IMR-90 (cell line): ENCODE measurements at regions not wholly inside any gene's neighbourhood (a gene's known extent, or its start where the extent isn't known, plus 50 kb on each side); places are given as distances from the start of the nearest gene placed in this dataset.

Experiments used
- BHLHE40 ChIP-seq: fragments of 150-350 bp; IDR thresholded peaks from 2 replicates; pipeline ENCODE4 v1.6.1; 2016; ENCODE audit warnings: mild to moderate bottlenecking, low read depth, low read length
- FOS ChIP-seq: fragments of 150-350 bp; IDR thresholded peaks from 2 replicates; pipeline ENCODE4 v1.6.1; 2016; ENCODE audit warnings: low read depth, low read length
- MXI1 ChIP-seq: IDR thresholded peaks from 2 replicates; pipeline ENCODE4 v1.6.1; 2012; ENCODE audit warnings: low read depth, mild to moderate bottlenecking, low read length, moderate library complexity, borderline replicate concordance
- NFE2L2 ChIP-seq: fragments of 150-350 bp; IDR thresholded peaks from 2 replicates; pipeline ENCODE4 v1.6.1; 2016; ENCODE audit warnings: low read depth, mild to moderate bottlenecking, low read length
- POLR2A ChIP-seq: IDR thresholded peaks from 2 replicates; pipeline ENCODE4 v1.6.1; 2012; ENCODE audit warnings: mild to moderate bottlenecking, low read depth, low read length
- RAD21 ChIP-seq: IDR thresholded peaks from 2 replicates; pipeline ENCODE4 v1.6.1; 2012; ENCODE audit warnings: low read length, improper control_type of control experiment
- TF ChIP-seq, protein P1 (sequence below): conservative IDR thresholded peaks from 2 replicates; pipeline ENCODE4 v1.5.1; 2012; ENCODE audit warnings: mild to moderate bottlenecking, low read depth, low read length, improper control_type of control experiment

DNA sequence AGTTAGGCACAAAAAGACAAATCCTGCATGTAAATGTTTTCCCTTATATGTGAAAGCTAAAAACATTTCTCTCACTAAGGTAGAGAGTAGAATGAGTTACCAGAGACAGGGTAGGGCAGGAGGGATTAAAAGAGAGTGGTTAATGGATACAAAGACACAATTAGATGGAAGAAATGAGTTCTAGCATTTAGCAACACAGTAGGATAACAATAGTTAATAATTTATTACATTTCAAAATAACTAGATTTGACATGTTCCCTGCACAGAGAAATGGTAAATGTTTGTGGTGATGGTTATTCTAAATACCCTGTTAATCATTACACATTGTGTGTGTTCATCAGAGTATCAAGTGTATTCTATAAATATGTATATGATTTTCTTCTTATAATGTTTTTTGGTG is 1400.7 kb downstream of the OTOL1 start:
- TF ChIP-seq, protein P1, sequence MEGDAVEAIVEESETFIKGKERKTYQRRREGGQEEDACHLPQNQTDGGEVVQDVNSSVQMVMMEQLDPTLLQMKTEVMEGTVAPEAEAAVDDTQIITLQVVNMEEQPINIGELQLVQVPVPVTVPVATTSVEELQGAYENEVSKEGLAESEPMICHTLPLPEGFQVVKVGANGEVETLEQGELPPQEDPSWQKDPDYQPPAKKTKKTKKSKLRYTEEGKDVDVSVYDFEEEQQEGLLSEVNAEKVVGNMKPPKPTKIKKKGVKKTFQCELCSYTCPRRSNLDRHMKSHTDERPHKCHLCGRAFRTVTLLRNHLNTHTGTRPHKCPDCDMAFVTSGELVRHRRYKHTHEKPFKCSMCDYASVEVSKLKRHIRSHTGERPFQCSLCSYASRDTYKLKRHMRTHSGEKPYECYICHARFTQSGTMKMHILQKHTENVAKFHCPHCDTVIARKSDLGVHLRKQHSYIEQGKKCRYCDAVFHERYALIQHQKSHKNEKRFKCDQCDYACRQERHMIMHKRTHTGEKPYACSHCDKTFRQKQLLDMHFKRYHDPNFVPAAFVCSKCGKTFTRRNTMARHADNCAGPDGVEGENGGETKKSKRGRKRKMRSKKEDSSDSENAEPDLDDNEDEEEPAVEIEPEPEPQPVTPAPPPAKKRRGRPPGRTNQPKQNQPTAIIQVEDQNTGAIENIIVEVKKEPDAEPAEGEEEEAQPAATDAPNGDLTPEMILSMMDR, result no peak
- TF ChIP-seq BHLHE40 (no peak), FOS (no peak), MXI1 (no peak), NFE2L2 (no peak), POLR2A (no peak), RAD21 (no peak)
